Adrenal gland (tissue), 9 donors: ENCODE measurements at regions not wholly inside any gene's neighbourhood (a gene's known extent, or its start where the extent isn't known, plus 50 kb on each side); places are given as distances from the start of the nearest gene placed in this dataset.

ENCODE experiments used
- DNase-seq, 7 donors: peaks; one replicate each; pipeline ENCODE4 v3.0.0-alpha.2; 2019 to 2020
- H3K27ac ChIP-seq, 5 donors: fragments of 200-600 bp; sonication (generic) in 4 of 5; 1 replicate in 3 of 5; 2 replicates in 2 of 5; pipeline versions ENCODE4 v1.5.1 to v1.8.0; 2016 to 2020; ENCODE audit warnings: mild to moderate bottlenecking in 1 of 5
- H3K27me3 ChIP-seq: fragments of 200-600 bp; 2 replicates; pipeline ENCODE4 v1.8.0; 2021
- H3K36me3 ChIP-seq, 2 donors: fragments of 200-600 bp; replicated peaks in 1 of 2; 1 replicate in 1 of 2; 2 replicates in 1 of 2; pipeline versions ENCODE4 v1.5.1 to v1.8.0; 2018 to 2022
- H3K4me1 ChIP-seq, 2 donors: fragments of 200-600 bp; replicated peaks in 1 of 2; 1 replicate in 1 of 2; 2 replicates in 1 of 2; pipeline versions ENCODE4 v1.5.1 to v1.8.0; 2018 to 2021
- H3K4me3 ChIP-seq, 4 donors: fragments of 200-600 bp; sonication (generic) in 3 of 4; one replicate each; pipeline ENCODE4 v1.5.1; 2016 to 2018
- H3K9me3 ChIP-seq, 3 donors: fragments of 200-600 bp; sonication (generic) in 1 of 3; replicated peaks in 1 of 3; 1 replicate in 2 of 3; 2 replicates in 1 of 3; pipeline versions ENCODE4 v1.5.1 to v1.8.0; 2016 to 2021
- CTCF ChIP-seq, 6 experiments: fragments of 450-650 bp in 4 of 6; fragments of 200-600 bp in 2 of 6; sonication (generic) in 1 of 6; IDR thresholded peaks; 1 replicate in 5 of 6; 2 replicates in 1 of 6; pipeline versions ENCODE4 v1.5.1 to v1.8.0; 2016 to 2021; ENCODE audit warnings: antibody characterized with exemption in 6 of 6, mild to moderate bottlenecking in 2 of 6, moderate library complexity in 1 of 6
- POLR2A ChIP-seq, 2 donors: fragments of 450-650 bp; IDR thresholded peaks; one replicate each; pipeline ENCODE4 v1.6.1; 2017; ENCODE audit warnings: antibody characterized with exemption in 2 of 2, mild to moderate bottlenecking in 2 of 2, moderate library complexity in 1 of 2
- whole genome bisulfite sequencing, 4 donors: extraction: QIAGEN DNeasy Blood & Tissue Kit in 2 of 4; methylation state at CpG; one replicate each; pipeline versions ENCODE4 v1.1.5 to v1.1.7; 2013 to 2017; 5-methylcytosine and 5-hydroxymethylcytosine counted together
- intact Hi-C, 2 donors: fragments of 100-400 bp; cut with DNase I; formaldehyde crosslinking; loops; one replicate each; pipeline versions ENCODE4 v1.14.1 to v1.15.0; 2022 to 2023
- donor health status: healthy with polysubstance abuse.
- donor health status: Bipolar disorder and iron deficiency.
- donor health status: DM: yes; HTN: yes; CAD: no.
- donor health status: DM: no; HTN: no; CAD: no.
- donor health status: DM: no; HTN: no; CAD: no.

GRCh38 chr7:63045575-63045974 lies 953.1 kb upstream of the ZNF722 start:
- Histone ChIP-seq H3K36me3 (no peaks in the 10 kb centered on the region), H3K4me1 (no peaks in the 10 kb centered on the region), H3K4me3 (no peak overlapping the region), H3K27me3 (no peaks in the 10 kb centered on the region), H3K27ac (no peak overlapping the region), H3K9me3 (no peaks in the 10 kb centered on the region)
- WGBS, 4 donors: 32 to 45% (median 41%) methylated on average over 2 of the region's 2 CpGs
- intact Hi-C loops: loop anchor here in 1 of 2 donors (10.0 kb wide), 1 partner anchor 491 kb away; no protein-coding TSS in a partner anchor
- TF ChIP-seq POLR2A (IDR thresholded peaks at IDR 0.05) (no peak), CTCF (IDR thresholded peaks at IDR 0.05) (no peak)
- DNase-seq: no peak

- DNase-seq: no peak
- H3K4me3 ChIP-seq: no peak overlapping the region
- no peaks in the 10 kb centered on the region for H3K27me3 ChIP-seq
- TF ChIP-seq CTCF (IDR thresholded peaks at IDR 0.05) (no peak), POLR2A (IDR thresholded peaks at IDR 0.05) (no peak)
- no peak overlapping the region for H3K27ac ChIP-seq
- H3K9me3 ChIP-seq: no peaks in the 10 kb centered on the region
- H3K4me1 ChIP-seq: no peaks in the 10 kb centered on the region
- H3K36me3 ChIP-seq: no peaks in the 10 kb centered on the region
- WGBS, 4 donors: 63 to 77% (median 70%) methylated on average over 3 of the region's 3 CpGs
- intact Hi-C loops: loop anchor here in 1 of 2 donors (10.0 kb wide), 1 partner anchor 492 kb away; no protein-coding TSS in a partner anchor
These were observed 952.0 kb upstream of the ZNF722 start for GRCh38 chr7:63046612-63047011.

GRCh38 chr7:63047061-63047460 lies 951.6 kb upstream of the ZNF722 start:
- no peak overlapping the region for H3K4me3 ChIP-seq
- no peak for DNase-seq
- H3K36me3 ChIP-seq: no peaks in the 10 kb centered on the region
- H3K9me3 ChIP-seq: no peaks in the 10 kb centered on the region
- no peak overlapping the region for H3K27ac ChIP-seq
- WGBS, 4 donors: 75 to 83% (median 78%) methylated on average over 4 of the region's 4 CpGs
- intact Hi-C loops: loop anchor here in 1 of 2 donors (10.0 kb wide), 1 partner anchor 492 kb away; no protein-coding TSS in a partner anchor
- TF ChIP-seq CTCF (IDR thresholded peaks at IDR 0.05) (no peak), POLR2A (IDR thresholded peaks at IDR 0.05) (no peak)
- H3K27me3 ChIP-seq: no peaks in the 10 kb centered on the region
- H3K4me1 ChIP-seq: no peaks in the 10 kb centered on the region

GRCh38 chr7:63047546-63047945 lies 951.1 kb upstream of the ZNF722 start:
- Histone ChIP-seq H3K36me3 (no peaks in the 10 kb centered on the region), H3K4me1 (no peaks in the 10 kb centered on the region), H3K4me3 (no peak overlapping the region), H3K9me3 (no peaks in the 10 kb centered on the region), H3K27me3 (no peaks in the 10 kb centered on the region), H3K27ac (no peak overlapping the region)
- WGBS, 4 donors: 56 to 78% (median 71%) methylated on average over 3 of the region's 3 CpGs
- no peak for DNase-seq
- TF ChIP-seq CTCF (IDR thresholded peaks at IDR 0.05) (no peak), POLR2A (IDR thresholded peaks at IDR 0.05) (no peak)
- intact Hi-C loops: loop anchor here in 1 of 2 donors (10.0 kb wide), 1 partner anchor 493 kb away; no protein-coding TSS in a partner anchor
